ENCODE measurements at regions not wholly inside any gene's neighbourhood (a gene's known extent, or its start where the extent isn't known, plus 50 kb on each side); places are given as distances from the start of the nearest gene placed in this dataset.

DNA sequence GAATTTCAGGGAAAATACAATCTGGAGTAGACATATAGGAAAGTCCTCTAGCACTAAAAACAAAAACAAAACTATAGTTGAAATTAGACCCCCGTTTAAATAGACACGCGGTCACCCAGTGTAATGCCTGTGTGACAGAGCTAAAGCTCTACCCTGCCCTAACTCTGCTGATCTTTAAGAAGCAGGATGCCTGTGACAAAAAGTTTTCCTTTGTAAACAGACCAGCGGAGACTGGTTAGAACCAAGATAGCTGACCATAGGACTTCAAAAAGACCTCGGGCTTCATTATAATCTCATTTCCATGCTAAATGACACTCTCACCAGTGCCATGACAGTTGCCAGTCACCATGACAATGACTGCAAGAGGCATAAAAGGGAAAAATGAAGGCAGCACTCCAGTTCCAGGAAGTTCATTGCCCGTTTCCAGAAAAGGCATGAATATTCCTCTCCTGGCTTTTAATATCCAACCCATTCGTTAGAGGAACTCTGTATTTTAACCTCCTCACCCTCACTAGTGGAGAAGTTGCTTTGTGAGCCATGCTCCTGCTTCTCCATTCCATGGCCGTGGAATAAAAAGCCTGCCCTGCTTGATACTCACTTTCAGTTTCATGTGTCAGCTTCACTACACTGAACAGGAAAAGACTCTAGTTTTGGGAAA, 157.2 kb upstream of the COPS8 start:
- TF ChIP-seq EP300 (IDR thresholded peaks at IDR 0.05; ENCODE audit: low read depth) (no peak), POLR2AphosphoS5 (IDR thresholded peaks at IDR 0.05) (no peak), POLR2A (IDR thresholded peaks at IDR 0.05) (no peak)
- TF ChIP-seq, protein P1, sequence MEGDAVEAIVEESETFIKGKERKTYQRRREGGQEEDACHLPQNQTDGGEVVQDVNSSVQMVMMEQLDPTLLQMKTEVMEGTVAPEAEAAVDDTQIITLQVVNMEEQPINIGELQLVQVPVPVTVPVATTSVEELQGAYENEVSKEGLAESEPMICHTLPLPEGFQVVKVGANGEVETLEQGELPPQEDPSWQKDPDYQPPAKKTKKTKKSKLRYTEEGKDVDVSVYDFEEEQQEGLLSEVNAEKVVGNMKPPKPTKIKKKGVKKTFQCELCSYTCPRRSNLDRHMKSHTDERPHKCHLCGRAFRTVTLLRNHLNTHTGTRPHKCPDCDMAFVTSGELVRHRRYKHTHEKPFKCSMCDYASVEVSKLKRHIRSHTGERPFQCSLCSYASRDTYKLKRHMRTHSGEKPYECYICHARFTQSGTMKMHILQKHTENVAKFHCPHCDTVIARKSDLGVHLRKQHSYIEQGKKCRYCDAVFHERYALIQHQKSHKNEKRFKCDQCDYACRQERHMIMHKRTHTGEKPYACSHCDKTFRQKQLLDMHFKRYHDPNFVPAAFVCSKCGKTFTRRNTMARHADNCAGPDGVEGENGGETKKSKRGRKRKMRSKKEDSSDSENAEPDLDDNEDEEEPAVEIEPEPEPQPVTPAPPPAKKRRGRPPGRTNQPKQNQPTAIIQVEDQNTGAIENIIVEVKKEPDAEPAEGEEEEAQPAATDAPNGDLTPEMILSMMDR (IDR thresholded peaks at IDR 0.05), result no peak
- Histone ChIP-seq H3K27ac (peak overlapping the region in 2 of 4 donors; percentile 40 to 64), H3K9me3 (no peaks in the 10 kb centered on the region), H3K27me3 (no peaks in the 10 kb centered on the region), H3K36me3 (no peaks in the 10 kb centered on the region), H3K4me3 (peak overlapping the region in 3 of 4 donors; percentile 8 to 32 (median 11)), H3K4me1 (peaks cover 0 to 14% (median 1%) of the 10 kb centered on the region in 4 donors)
- in situ Hi-C loops (cut with MboI; ENCODE audit: low pct_ligation_motif_present in 1 of 4, low pct_unique_long_range_greater_than_20kb in 1 of 4, low sequenced_read_pairs in 3 of 4), result no loop called here
- intact Hi-C loops (cut with DNase I; ENCODE audit: low total_unique reads), result no loop called here
- no peak for DNase-seq
- WGBS, 2 donors (ENCODE audit: low coverage in 1 of 2), result 33 to 67% methylated on average over 4 to 8 of the region's 8 CpGs

DNA sequence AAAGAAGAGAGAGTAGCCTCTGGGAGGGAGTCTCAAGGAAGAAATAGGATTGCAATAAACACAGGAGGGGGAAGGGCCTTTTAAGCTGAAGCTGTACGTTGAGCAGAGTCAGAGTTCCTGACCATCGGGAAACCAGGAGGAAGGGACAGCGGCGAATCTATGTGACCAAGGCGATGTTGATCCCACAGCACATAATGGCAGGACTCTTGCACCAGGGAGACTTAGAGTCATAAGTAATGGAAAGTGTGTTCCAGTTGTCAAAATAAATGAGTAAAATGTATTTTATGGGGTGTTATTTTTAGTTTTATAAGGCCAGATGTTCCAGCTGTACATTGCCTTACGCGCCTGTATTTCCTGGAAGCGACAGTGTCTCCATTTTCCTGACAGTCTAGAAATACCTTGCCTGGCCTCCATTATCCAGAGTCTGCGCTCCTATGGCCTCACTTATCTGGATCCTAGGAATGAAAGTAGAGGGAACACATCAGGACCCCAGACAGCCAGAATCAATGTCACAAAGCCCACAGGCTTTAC, 152.8 kb upstream of the COPS8 start:
- H3K9me3 ChIP-seq, result no peaks in the 10 kb centered on the region
- WGBS, 2 donors (ENCODE audit: low coverage in 1 of 2), result 78 to 81% methylated on average over 9 of the region's 9 CpGs
- DNase-seq, result no peak
- peaks cover 0 to 14% (median 0%) of the 10 kb centered on the region in 4 donors for H3K4me1 ChIP-seq
- H3K27me3 ChIP-seq, result no peaks in the 10 kb centered on the region
- H3K36me3 ChIP-seq, result no peaks in the 10 kb centered on the region
- TF ChIP-seq, protein P1 (IDR thresholded peaks at IDR 0.05), result no peak
- TF ChIP-seq POLR2A (IDR thresholded peaks at IDR 0.05) (no peak), POLR2AphosphoS5 (IDR thresholded peaks at IDR 0.05) (no peak), EP300 (IDR thresholded peaks at IDR 0.05; ENCODE audit: low read depth) (no peak)
- in situ Hi-C loops (cut with MboI; ENCODE audit: low pct_ligation_motif_present in 1 of 4, low pct_unique_long_range_greater_than_20kb in 1 of 4, low sequenced_read_pairs in 3 of 4), result no loop called here
- intact Hi-C loops (cut with DNase I; ENCODE audit: low total_unique reads), result no loop called here
- peak overlapping the region in 1 of 4 donors; percentile 34 for H3K27ac ChIP-seq
- H3K4me3 ChIP-seq, result no peak overlapping the region

DNA sequence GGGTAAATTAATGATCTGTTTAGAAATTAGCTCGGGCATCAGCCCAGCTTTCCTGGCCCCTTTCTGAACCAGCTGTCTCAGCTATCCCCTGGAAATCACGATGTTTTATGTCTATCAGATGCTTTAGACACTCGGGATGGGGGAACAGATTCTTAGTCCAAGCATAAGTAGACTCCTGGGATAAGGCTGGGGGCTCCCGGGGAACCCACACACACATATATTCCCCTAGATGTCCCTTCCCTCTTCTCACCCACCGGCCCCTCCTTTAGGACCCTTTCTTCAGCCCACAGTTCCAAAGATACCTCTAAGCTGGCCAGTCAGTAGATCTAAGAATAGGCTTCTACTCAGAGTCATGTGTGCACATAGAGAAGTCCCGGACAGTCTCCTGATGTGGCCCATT, 151.5 kb upstream of the COPS8 start:
- Histone ChIP-seq H3K27me3 (no peaks in the 10 kb centered on the region), H3K36me3 (no peaks in the 10 kb centered on the region), H3K4me3 (no peak overlapping the region), H3K9me3 (no peaks in the 10 kb centered on the region), H3K4me1 (peaks cover 0 to 4% (median 0%) of the 10 kb centered on the region in 4 donors), H3K27ac (no peak overlapping the region)
- TF ChIP-seq POLR2A (IDR thresholded peaks at IDR 0.05) (no peak), EP300 (IDR thresholded peaks at IDR 0.05; ENCODE audit: low read depth) (no peak), POLR2AphosphoS5 (IDR thresholded peaks at IDR 0.05) (no peak)
- TF ChIP-seq, protein P1 (IDR thresholded peaks at IDR 0.05), result no peak
- intact Hi-C loops (cut with DNase I; ENCODE audit: low total_unique reads), result no loop called here
- WGBS, 2 donors (ENCODE audit: low coverage in 1 of 2), result 60 to 67% methylated on average over 1 to 6 of the region's 6 CpGs
- in situ Hi-C loops (cut with MboI; ENCODE audit: low pct_ligation_motif_present in 1 of 4, low pct_unique_long_range_greater_than_20kb in 1 of 4, low sequenced_read_pairs in 3 of 4), result no loop called here
- no peak for DNase-seq

DNA sequence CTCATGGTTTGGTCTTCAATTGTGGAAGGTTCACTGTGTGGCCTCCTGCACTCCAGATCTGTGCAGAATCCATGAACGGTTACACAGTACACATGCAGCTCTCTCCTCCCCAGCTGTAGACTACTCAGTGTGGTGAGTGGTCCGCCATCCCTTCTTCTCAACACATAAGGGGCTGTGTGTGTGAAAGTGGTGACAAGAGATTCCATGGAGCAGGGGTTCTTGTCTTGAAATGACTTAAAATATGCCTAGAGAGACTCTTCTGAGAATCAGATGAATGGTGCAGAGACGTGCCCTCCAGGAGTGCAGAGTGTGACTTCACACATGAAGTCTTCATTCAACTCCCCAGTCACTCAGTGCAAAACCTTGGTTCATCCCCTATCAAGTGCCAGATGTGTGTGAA, 151.0 kb upstream of the COPS8 start:
- TF ChIP-seq EP300 (IDR thresholded peaks at IDR 0.05; ENCODE audit: low read depth) (no peak), POLR2AphosphoS5 (IDR thresholded peaks at IDR 0.05) (no peak), POLR2A (IDR thresholded peaks at IDR 0.05) (no peak)
- TF ChIP-seq, protein P1 (IDR thresholded peaks at IDR 0.05), result no peak
- Histone ChIP-seq H3K9me3 (no peaks in the 10 kb centered on the region), H3K36me3 (no peaks in the 10 kb centered on the region), H3K27me3 (no peaks in the 10 kb centered on the region), H3K4me1 (peaks cover 0 to 4% (median 0%) of the 10 kb centered on the region in 4 donors), H3K27ac (no peak overlapping the region), H3K4me3 (no peak overlapping the region)
- 78% methylated on average over 3 of the region's 3 CpGs; no CpG with 5 or more reads in 1 of the 2 donors for WGBS, 2 donors (ENCODE audit: low coverage in 1 of 2)
- in situ Hi-C loops (cut with MboI; ENCODE audit: low pct_ligation_motif_present in 1 of 4, low pct_unique_long_range_greater_than_20kb in 1 of 4, low sequenced_read_pairs in 3 of 4) (no loop called here), intact Hi-C loops (cut with DNase I; ENCODE audit: low total_unique reads) (no loop called here)
- no peak for DNase-seq
